Adrenal gland (tissue), 5 donors: ENCODE measurements at regions not wholly inside any gene's neighbourhood (a gene's known extent, or its start where the extent isn't known, plus 50 kb on each side); places are given as distances from the start of the nearest gene placed in this dataset.

Experiments
- POLR2A ChIP-seq, 2 donors: fragments of 450-650 bp; IDR thresholded peaks; one replicate each; pipeline ENCODE4 v1.6.1; 2017; ENCODE audit warnings: antibody characterized with exemption in 2 of 2, mild to moderate bottlenecking in 2 of 2, moderate library complexity in 1 of 2
- TF ChIP-seq, protein P1 (sequence below), 6 experiments: fragments of 450-650 bp in 4 of 6; fragments of 200-600 bp in 2 of 6; sonication (generic) in 1 of 6; IDR thresholded peaks; 1 replicate in 5 of 6; 2 replicates in 1 of 6; pipeline versions ENCODE4 v1.5.1 to v1.8.0; 2016 to 2021; ENCODE audit warnings: antibody characterized with exemption in 6 of 6, mild to moderate bottlenecking in 2 of 6, moderate library complexity in 1 of 6
- donor health status: DM: no; HTN: no; CAD: no.

GRCh38 chr12:105474672-105475071 lies 144.2 kb downstream of the C12orf75 start:
- TF ChIP-seq, protein P1, sequence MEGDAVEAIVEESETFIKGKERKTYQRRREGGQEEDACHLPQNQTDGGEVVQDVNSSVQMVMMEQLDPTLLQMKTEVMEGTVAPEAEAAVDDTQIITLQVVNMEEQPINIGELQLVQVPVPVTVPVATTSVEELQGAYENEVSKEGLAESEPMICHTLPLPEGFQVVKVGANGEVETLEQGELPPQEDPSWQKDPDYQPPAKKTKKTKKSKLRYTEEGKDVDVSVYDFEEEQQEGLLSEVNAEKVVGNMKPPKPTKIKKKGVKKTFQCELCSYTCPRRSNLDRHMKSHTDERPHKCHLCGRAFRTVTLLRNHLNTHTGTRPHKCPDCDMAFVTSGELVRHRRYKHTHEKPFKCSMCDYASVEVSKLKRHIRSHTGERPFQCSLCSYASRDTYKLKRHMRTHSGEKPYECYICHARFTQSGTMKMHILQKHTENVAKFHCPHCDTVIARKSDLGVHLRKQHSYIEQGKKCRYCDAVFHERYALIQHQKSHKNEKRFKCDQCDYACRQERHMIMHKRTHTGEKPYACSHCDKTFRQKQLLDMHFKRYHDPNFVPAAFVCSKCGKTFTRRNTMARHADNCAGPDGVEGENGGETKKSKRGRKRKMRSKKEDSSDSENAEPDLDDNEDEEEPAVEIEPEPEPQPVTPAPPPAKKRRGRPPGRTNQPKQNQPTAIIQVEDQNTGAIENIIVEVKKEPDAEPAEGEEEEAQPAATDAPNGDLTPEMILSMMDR (IDR thresholded peaks at IDR 0.05) = no peak
- TF ChIP-seq POLR2A (IDR thresholded peaks at IDR 0.05) = no peak
